GM23338 (cell line): ENCODE measurements at regions not wholly inside any gene's neighbourhood (a gene's known extent, or its start where the extent isn't known, plus 50 kb on each side); places are given as distances from the start of the nearest gene placed in this dataset.

Experiments
- ATAC-seq: fragments of 200-7000 bp; cut with Tn5 transposase; 3 replicates; pipeline ENCODE4 v1.9.1; 2020
- DNase-seq: peaks from one replicate; pipeline ENCODE4 v3.0.0-alpha.2; 2015; ENCODE audit warnings: low spot score
- H2AFZ ChIP-seq: fragments of 200-600 bp; sonication (generic); 2 replicates; pipeline ENCODE4 v1.8.0; 2016; ENCODE audit warnings: antibody characterized with exemption, mild to moderate bottlenecking, moderate library complexity
- H3F3A ChIP-seq: fragments of 200-600 bp; sonication (generic); replicated peaks from 2 replicates; pipeline ENCODE4 v1.8.0; 2017; ENCODE audit warnings: antibody characterized with exemption, mixed run types, low read depth
- H3K27ac ChIP-seq: fragments of 200-600 bp; sonication (generic); 2 replicates; pipeline ENCODE4 v1.6.1; 2016; ENCODE audit warnings: low read depth
- H3K27me3 ChIP-seq: fragments of 200-600 bp; sonication (generic); 2 replicates; pipeline ENCODE4 v1.8.0; 2016; ENCODE audit warnings: mild to moderate bottlenecking, mixed run types, moderate library complexity; ENCODE audit not compliant: insufficient read depth
- H3K36me3 ChIP-seq: fragments of 200-600 bp; sonication (generic); 2 replicates; pipeline ENCODE4 v1.8.0; 2016; ENCODE audit warnings: mild to moderate bottlenecking; ENCODE audit not compliant: insufficient read depth
- H3K4me1 ChIP-seq: fragments of 200-600 bp; sonication (generic); 2 replicates; pipeline ENCODE4 v1.8.0; 2016; ENCODE audit warnings: mild to moderate bottlenecking, moderate library complexity; ENCODE audit not compliant: insufficient read depth
- H3K4me2 ChIP-seq: fragments of 200-600 bp; sonication (generic); 2 replicates; pipeline ENCODE4 v1.7.1; 2017; ENCODE audit warnings: mixed run types
- H3K4me3 ChIP-seq: fragments of 200-600 bp; sonication (generic); 2 replicates; pipeline ENCODE4 v1.6.1; 2016; ENCODE audit warnings: mixed run types
- H3K79me2 ChIP-seq: fragments of 200-600 bp; sonication (generic); replicated peaks from 2 replicates; pipeline ENCODE4 v1.8.0; 2017; ENCODE audit warnings: mild to moderate bottlenecking; ENCODE audit not compliant: insufficient read depth
- H3K9me2 ChIP-seq: fragments of 200-600 bp; sonication (generic); 2 replicates; pipeline ENCODE4 v1.8.0; 2017; ENCODE audit not compliant: insufficient read depth
- H4K20me1 ChIP-seq: fragments of 200-600 bp; sonication (generic); replicated peaks from 2 replicates; pipeline ENCODE4 v1.8.0; 2017; ENCODE audit warnings: mild to moderate bottlenecking; ENCODE audit not compliant: insufficient read depth
- H3K27ac Mint-ChIP-seq: 2 replicates; pipeline ENCODE4 v1.8.0; 2020; ENCODE audit warnings: inconsistent platforms, mild to moderate bottlenecking, moderate library complexity, mixed read lengths
- H3K27me3 Mint-ChIP-seq: 3 replicates; pipeline ENCODE4 v1.8.0; 2022; ENCODE audit warnings: low read depth, mild to moderate bottlenecking, moderate library complexity, mixed read lengths, inconsistent platforms; ENCODE audit not compliant: insufficient read depth, poor library complexity
- H3K36me3 Mint-ChIP-seq: 3 replicates; pipeline ENCODE4 v1.8.0; 2021; ENCODE audit warnings: low read depth, mild to moderate bottlenecking, inconsistent platforms, moderate library complexity, mixed read lengths
- H3K4me1 Mint-ChIP-seq: 3 replicates; pipeline ENCODE4 v1.8.0; 2020; ENCODE audit warnings: mild to moderate bottlenecking, inconsistent platforms, mixed read lengths
- H3K4me3 Mint-ChIP-seq: 3 replicates; pipeline ENCODE4 v1.8.0; 2021; ENCODE audit warnings: moderate library complexity, mild to moderate bottlenecking, inconsistent platforms, mixed read lengths
- H3K9me3 Mint-ChIP-seq: 3 replicates; pipeline ENCODE4 v1.8.0; 2020; ENCODE audit warnings: moderate library complexity, mild to moderate bottlenecking, inconsistent platforms, mixed read lengths
- CREB1 ChIP-seq: fragments of 250-450 bp; sonication (Bioruptor Pico); IDR thresholded peaks from 2 replicates; pipeline ENCODE4 v1.5.0; 2020; ENCODE audit warnings: low read depth, mild to moderate bottlenecking, moderate library complexity
- ETS1 ChIP-seq: IDR thresholded peaks from 2 replicates; pipeline ENCODE4 v1.6.1; 2016; ENCODE audit warnings: antibody characterized with exemption
- EZH2 ChIP-seq: fragments of 200-600 bp; sonication (generic); IDR thresholded peaks from one replicate; pipeline ENCODE4 v1.8.0; 2017; ENCODE audit warnings: antibody characterized with exemption, mild to moderate bottlenecking, low read depth; ENCODE audit not compliant: unreplicated experiment
- EZH2phosphoT487 ChIP-seq: fragments of 200-600 bp; sonication (generic); IDR thresholded peaks from one replicate; pipeline ENCODE4 v1.8.1; 2018; ENCODE audit warnings: antibody characterized with exemption; ENCODE audit not compliant: unreplicated experiment
- JUNB ChIP-seq: IDR thresholded peaks from one replicate; pipeline ENCODE4 v1.6.1; 2016; ENCODE audit warnings: antibody characterized with exemption; ENCODE audit not compliant: unreplicated experiment
- POLR2AphosphoS5 ChIP-seq: IDR thresholded peaks from 2 replicates; pipeline ENCODE4 v1.6.1; 2016; ENCODE audit warnings: antibody characterized with exemption, low read depth
- REST ChIP-seq: IDR thresholded peaks from one replicate; pipeline ENCODE4 v1.6.1; 2018; ENCODE audit warnings: antibody characterized with exemption; ENCODE audit not compliant: unreplicated experiment
- STAT1 ChIP-seq: IDR thresholded peaks from one replicate; pipeline ENCODE4 v1.6.1; 2016; ENCODE audit warnings: antibody characterized with exemption; ENCODE audit not compliant: unreplicated experiment
- ZNF114 ChIP-seq: fragments of 250-450 bp; sonication (Bioruptor Pico); IDR thresholded peaks from 2 replicates; pipeline ENCODE4 v1.5.0; 2020; ENCODE audit warnings: mild to moderate bottlenecking, moderate library complexity

GRCh38 chr7:42621543-42622219 lies 290.2 kb downstream of the C7orf25 start:
- Histone ChIP-seq H3K4me1 (peaks cover 10% of the 10 kb centered on the region; the same call in 1 of the 2 replicates), H3K79me2 (no peaks in the 10 kb centered on the region), H3K9me2 (0 out of 2 replicates have a peak, but pooled peaks cover 5% of the 10 kb centered on the region), H3K27ac (no peak overlapping the region), H4K20me1 (no peaks in the 10 kb centered on the region), H3K27me3 (no peaks in the 10 kb centered on the region), H3K36me3 (no peaks in the 10 kb centered on the region), H3K4me3 (no peak overlapping the region), H3F3A (no peaks in the 10 kb centered on the region), H3K4me2 (no peak overlapping the region), H2AFZ (peak overlapping the region; percentile 28; the same call in 1 of the 2 replicates)
- Mint-ChIP-seq H3K4me3 (no peak overlapping the region), H3K27ac (no peak overlapping the region), H3K27me3 (peaks cover 3% of the 10 kb centered on the region), H3K4me1 (peaks cover 6% of the 10 kb centered on the region; the same call in 1 of the 3 replicates), H3K36me3 (no peaks in the 10 kb centered on the region), H3K9me3 (no peaks in the 10 kb centered on the region; the same call in 2 of the 3 replicates)
- DNase-seq (no peak), ATAC-seq (no peak)
- TF ChIP-seq JUNB (no peak), ETS1 (no peak), EZH2phosphoT487 (no peak), POLR2AphosphoS5 (no peak), EZH2 (no peak), CREB1 (no peak), STAT1 (no peak), ZNF114 (CRISPR knock-in tag) (no peak), REST (no peak)

GRCh38 chr7:42618651-42619360 lies 293.1 kb downstream of the C7orf25 start:
- H3K4me1 ChIP-seq: peaks cover 10% of the 10 kb centered on the region; the same call in 1 of the 2 replicates
- ATAC-seq (no peak), DNase-seq (no peak)
- no peak overlapping the region for H3K4me3 ChIP-seq
- Mint-ChIP-seq H3K9me3 (no peaks in the 10 kb centered on the region; the same call in 2 of the 3 replicates), H3K27ac (no peak overlapping the region; the same call in 1 of the 2 replicates), H3K4me1 (peaks cover 6% of the 10 kb centered on the region; the same call in 1 of the 3 replicates), H3K36me3 (no peaks in the 10 kb centered on the region), H3K4me3 (no peak overlapping the region), H3K27me3 (peaks cover 3% of the 10 kb centered on the region)
- no peak overlapping the region for H3K27ac ChIP-seq
- no peaks in the 10 kb centered on the region for H3K27me3 ChIP-seq
- no peaks in the 10 kb centered on the region for H3K79me2 ChIP-seq
- H3K4me2 ChIP-seq: no peak overlapping the region
- H3K36me3 ChIP-seq: no peaks in the 10 kb centered on the region
- H3K9me2 ChIP-seq: 0 out of 2 replicates have a peak, but pooled peaks cover 5% of the 10 kb centered on the region
- no peaks in the 10 kb centered on the region for H3F3A ChIP-seq
- peak overlapping the region; percentile 90 for H2AFZ ChIP-seq
- H4K20me1 ChIP-seq: no peaks in the 10 kb centered on the region
- TF ChIP-seq ETS1 (no peak), CREB1 (no peak), EZH2phosphoT487 (no peak)
